Hepatocyte (in vitro differentiated cells): ENCODE measurements at regions not wholly inside any gene's neighbourhood (a gene's known extent, or its start where the extent isn't known, plus 50 kb on each side); places are given as distances from the start of the nearest gene placed in this dataset.

Source experiments
- CTCF ChIP-seq: fragments of 200-600 bp; sonication (generic); IDR thresholded peaks from 2 replicates; pipeline ENCODE4 v1.5.1; 2016; ENCODE audit warnings: antibody characterized with exemption, mild to moderate bottlenecking; ENCODE audit not compliant: poor library complexity
- EZH2 ChIP-seq: fragments of 200-600 bp; sonication (generic); IDR thresholded peaks from 2 replicates; pipeline ENCODE4 v1.6.1; 2016; ENCODE audit warnings: antibody characterized with exemption, mild to moderate bottlenecking, borderline replicate concordance

DNA sequence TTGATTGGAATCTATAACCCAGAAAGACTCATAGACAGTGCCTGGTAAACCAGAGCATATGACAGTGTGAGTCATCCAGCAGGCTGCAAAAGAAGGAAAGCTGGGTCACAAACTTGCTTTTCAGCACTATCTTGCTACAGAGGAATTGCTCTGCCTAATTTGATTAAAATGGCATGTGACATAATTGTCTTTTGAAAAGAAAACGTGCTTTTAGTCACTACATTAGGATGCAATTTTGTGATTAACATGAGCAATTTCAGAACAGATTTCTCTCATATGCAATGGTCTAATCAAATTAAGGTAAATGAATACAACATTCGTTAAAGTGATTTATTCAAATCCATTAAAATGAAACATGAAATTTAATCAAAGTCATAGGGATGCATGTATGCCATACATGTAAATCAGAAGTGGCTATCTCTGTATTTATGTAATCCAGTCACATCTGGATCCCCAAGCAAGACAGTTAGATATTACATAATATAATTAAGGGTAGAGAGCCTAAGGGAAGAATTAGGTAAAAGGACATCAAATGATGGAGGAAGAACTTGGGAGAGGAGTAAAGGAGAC is 400.0 kb upstream of the HTR1E start:
- TF ChIP-seq CTCF (no peak), EZH2 (no peak)
